Choroid plexus epithelial cell (primary cell): ENCODE measurements at regions not wholly inside any gene's neighbourhood (a gene's known extent, or its start where the extent isn't known, plus 50 kb on each side); places are given as distances from the start of the nearest gene placed in this dataset.

ENCODE experiments used
- DNase-seq: peaks from one replicate; pipeline ENCODE4 v3.0.0-alpha.2; 2010; ENCODE audit warnings: low read depth
- H3K4me3 ChIP-seq: 2 replicates; pipeline ENCODE4 v1.5.1; 2011; ENCODE audit warnings: low read depth, mild to moderate bottlenecking, control low read depth, low read length, moderate library complexity
- TF ChIP-seq, protein P1 (sequence below): conservative IDR thresholded peaks from 2 replicates; pipeline ENCODE4 v1.5.1; 2011; ENCODE audit warnings: low read depth, mild to moderate bottlenecking, control low read depth, inconsistent platforms, low read length, moderate library complexity

DNA sequence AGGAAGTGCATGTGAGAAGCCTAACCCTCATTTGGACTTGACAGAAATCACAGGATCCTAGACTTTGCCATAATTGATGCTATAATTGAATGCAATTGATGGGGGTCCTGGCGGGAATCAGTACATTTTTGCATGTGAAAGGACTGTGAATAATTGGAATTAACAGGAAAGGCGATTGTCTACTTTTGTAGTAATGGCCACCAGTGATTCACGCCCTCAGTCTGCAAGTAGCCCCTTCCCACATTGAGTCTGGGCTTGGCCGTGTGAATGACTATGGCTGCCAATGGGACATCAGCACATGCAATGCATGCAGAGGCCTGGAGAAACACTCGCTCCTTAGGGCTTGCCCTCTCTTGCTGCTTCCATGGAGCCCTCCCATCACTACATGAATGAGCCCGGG, 107.8 kb upstream of the OSMR start:
- TF ChIP-seq, protein P1, sequence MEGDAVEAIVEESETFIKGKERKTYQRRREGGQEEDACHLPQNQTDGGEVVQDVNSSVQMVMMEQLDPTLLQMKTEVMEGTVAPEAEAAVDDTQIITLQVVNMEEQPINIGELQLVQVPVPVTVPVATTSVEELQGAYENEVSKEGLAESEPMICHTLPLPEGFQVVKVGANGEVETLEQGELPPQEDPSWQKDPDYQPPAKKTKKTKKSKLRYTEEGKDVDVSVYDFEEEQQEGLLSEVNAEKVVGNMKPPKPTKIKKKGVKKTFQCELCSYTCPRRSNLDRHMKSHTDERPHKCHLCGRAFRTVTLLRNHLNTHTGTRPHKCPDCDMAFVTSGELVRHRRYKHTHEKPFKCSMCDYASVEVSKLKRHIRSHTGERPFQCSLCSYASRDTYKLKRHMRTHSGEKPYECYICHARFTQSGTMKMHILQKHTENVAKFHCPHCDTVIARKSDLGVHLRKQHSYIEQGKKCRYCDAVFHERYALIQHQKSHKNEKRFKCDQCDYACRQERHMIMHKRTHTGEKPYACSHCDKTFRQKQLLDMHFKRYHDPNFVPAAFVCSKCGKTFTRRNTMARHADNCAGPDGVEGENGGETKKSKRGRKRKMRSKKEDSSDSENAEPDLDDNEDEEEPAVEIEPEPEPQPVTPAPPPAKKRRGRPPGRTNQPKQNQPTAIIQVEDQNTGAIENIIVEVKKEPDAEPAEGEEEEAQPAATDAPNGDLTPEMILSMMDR, result no peak
- no peak for DNase-seq
- no peak overlapping the region for H3K4me3 ChIP-seq

DNA sequence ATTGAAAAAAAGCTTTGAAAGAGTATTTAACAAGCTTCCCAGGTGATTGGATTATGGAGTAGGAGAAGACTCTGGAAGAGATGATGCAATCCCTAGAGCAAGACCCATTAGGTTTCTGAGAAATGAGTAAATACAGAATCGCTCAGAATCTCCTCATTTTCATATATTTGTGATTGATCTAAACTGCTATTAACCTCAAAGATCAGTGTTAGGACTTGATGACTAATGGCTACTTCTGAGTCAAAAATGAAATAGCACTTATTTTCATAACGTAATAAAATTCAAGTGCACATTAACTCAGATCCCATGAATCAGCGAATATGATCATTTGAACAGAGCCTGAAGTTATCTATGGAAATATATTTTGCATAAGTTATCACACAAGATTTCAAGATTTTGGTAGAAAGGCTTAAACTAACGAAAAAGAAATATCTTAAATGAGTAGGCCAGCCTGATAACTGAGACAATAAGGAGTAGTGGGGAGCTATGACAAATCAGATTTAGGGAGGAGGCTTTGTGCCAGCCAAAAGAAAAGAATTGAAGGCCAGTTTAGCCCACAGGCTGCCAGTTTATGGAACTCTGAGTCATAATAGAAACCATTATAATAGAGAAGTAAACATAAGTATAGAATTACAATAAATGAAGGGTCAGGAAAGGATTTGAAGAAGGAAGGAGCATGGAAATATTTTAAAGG, 106.7 kb upstream of the OSMR start:
- TF ChIP-seq, protein P1, result no peak
- no peak overlapping the region for H3K4me3 ChIP-seq
- DNase-seq, result no peak

- DNase-seq, result no peak
- TF ChIP-seq, protein P1, result no peak
- H3K4me3 ChIP-seq, result no peak overlapping the region
These were observed 106.1 kb upstream of the OSMR start for GRCh38 chr5:38739705-38740045.

- no peak for DNase-seq
- TF ChIP-seq, protein P1, result no peak
- H3K4me3 ChIP-seq, result no peak overlapping the region
These were observed 103.0 kb upstream of the OSMR start for GRCh38 chr5:38742821-38743220.

- no peak for DNase-seq
- H3K4me3 ChIP-seq, result no peak overlapping the region
- TF ChIP-seq, protein P1, result no peak
These were observed 102.2 kb upstream of the OSMR start for GRCh38 chr5:38743562-38743961.

DNA sequence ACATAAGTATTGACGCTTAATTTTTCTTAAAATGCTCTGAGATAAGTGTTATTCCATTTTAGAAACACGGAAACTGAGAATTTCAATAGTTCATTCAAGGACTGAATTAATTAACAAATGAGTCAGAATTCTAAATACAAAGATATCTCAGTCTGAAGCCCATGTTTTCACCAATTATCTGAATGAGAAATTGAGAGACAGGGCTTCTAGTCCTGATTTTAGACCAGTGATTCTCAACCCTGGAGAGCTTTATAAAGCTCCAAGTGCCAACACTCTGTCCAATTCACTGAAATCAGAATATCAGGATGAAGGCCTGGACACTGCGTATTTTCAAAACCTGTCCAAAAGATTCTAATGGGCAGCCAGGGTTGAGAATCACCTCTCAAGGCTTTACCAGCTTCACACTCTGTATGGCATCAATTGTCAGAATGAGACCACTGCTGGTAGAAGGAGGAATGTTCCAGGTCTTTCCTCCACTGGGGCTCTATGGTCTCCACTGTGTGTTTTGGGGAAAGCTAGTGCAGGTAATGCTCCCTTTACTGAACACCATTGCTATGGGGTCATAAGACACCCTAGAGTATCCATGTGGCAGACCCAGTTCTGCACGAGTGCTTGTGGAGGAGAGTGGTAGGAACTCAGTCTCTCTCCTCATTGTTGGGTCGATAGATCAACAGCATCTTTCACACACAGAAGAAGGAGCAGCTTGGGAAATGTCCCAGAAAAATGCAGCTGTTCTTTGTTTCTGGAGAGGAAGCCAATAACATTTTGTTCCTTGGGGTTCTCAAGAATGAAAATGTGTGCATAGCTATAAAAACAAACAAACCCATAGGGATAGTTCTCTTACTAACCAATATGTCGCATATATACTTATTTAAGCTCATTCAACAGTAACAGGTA, 99.7 kb upstream of the OSMR start:
- TF ChIP-seq, protein P1, result no peak
- H3K4me3 ChIP-seq, result no peak overlapping the region
- no peak for DNase-seq

GRCh38 chr5:38749861-38750260, 96.0 kb upstream of the OSMR start:
- TF ChIP-seq, protein P1, result no peak
- DNase-seq, result no peak
- no peak overlapping the region for H3K4me3 ChIP-seq
